GM23338 (cell line): ENCODE measurements at regions not wholly inside any gene's neighbourhood (a gene's known extent, or its start where the extent isn't known, plus 50 kb on each side); places are given as distances from the start of the nearest gene placed in this dataset.

Experiments used
- ATAC-seq: fragments of 200-7000 bp; cut with Tn5 transposase; 3 replicates; pipeline ENCODE4 v1.9.1; 2020
- DNase-seq: peaks from one replicate; pipeline ENCODE4 v3.0.0-alpha.2; 2015; ENCODE audit warnings: low spot score
- H2AFZ ChIP-seq: fragments of 200-600 bp; sonication (generic); 2 replicates; pipeline ENCODE4 v1.8.0; 2016; ENCODE audit warnings: antibody characterized with exemption, mild to moderate bottlenecking, moderate library complexity
- H3F3A ChIP-seq: fragments of 200-600 bp; sonication (generic); replicated peaks from 2 replicates; pipeline ENCODE4 v1.8.0; 2017; ENCODE audit warnings: antibody characterized with exemption, mixed run types, low read depth
- H3K27ac ChIP-seq: fragments of 200-600 bp; sonication (generic); 2 replicates; pipeline ENCODE4 v1.6.1; 2016; ENCODE audit warnings: low read depth
- H3K27me3 ChIP-seq: fragments of 200-600 bp; sonication (generic); 2 replicates; pipeline ENCODE4 v1.8.0; 2016; ENCODE audit warnings: mild to moderate bottlenecking, mixed run types, moderate library complexity; ENCODE audit not compliant: insufficient read depth
- H3K36me3 ChIP-seq: fragments of 200-600 bp; sonication (generic); 2 replicates; pipeline ENCODE4 v1.8.0; 2016; ENCODE audit warnings: mild to moderate bottlenecking; ENCODE audit not compliant: insufficient read depth
- H3K4me1 ChIP-seq: fragments of 200-600 bp; sonication (generic); 2 replicates; pipeline ENCODE4 v1.8.0; 2016; ENCODE audit warnings: mild to moderate bottlenecking, moderate library complexity; ENCODE audit not compliant: insufficient read depth
- H3K4me2 ChIP-seq: fragments of 200-600 bp; sonication (generic); 2 replicates; pipeline ENCODE4 v1.7.1; 2017; ENCODE audit warnings: mixed run types
- H3K4me3 ChIP-seq: fragments of 200-600 bp; sonication (generic); 2 replicates; pipeline ENCODE4 v1.6.1; 2016; ENCODE audit warnings: mixed run types
- H3K79me2 ChIP-seq: fragments of 200-600 bp; sonication (generic); replicated peaks from 2 replicates; pipeline ENCODE4 v1.8.0; 2017; ENCODE audit warnings: mild to moderate bottlenecking; ENCODE audit not compliant: insufficient read depth
- H3K9me2 ChIP-seq: fragments of 200-600 bp; sonication (generic); 2 replicates; pipeline ENCODE4 v1.8.0; 2017; ENCODE audit not compliant: insufficient read depth
- H4K20me1 ChIP-seq: fragments of 200-600 bp; sonication (generic); replicated peaks from 2 replicates; pipeline ENCODE4 v1.8.0; 2017; ENCODE audit warnings: mild to moderate bottlenecking; ENCODE audit not compliant: insufficient read depth
- H3K27ac Mint-ChIP-seq: 2 replicates; pipeline ENCODE4 v1.8.0; 2020; ENCODE audit warnings: inconsistent platforms, mild to moderate bottlenecking, moderate library complexity, mixed read lengths
- H3K27me3 Mint-ChIP-seq: 3 replicates; pipeline ENCODE4 v1.8.0; 2022; ENCODE audit warnings: low read depth, mild to moderate bottlenecking, moderate library complexity, mixed read lengths, inconsistent platforms; ENCODE audit not compliant: insufficient read depth, poor library complexity
- H3K36me3 Mint-ChIP-seq: 3 replicates; pipeline ENCODE4 v1.8.0; 2021; ENCODE audit warnings: low read depth, mild to moderate bottlenecking, inconsistent platforms, moderate library complexity, mixed read lengths
- H3K4me1 Mint-ChIP-seq: 3 replicates; pipeline ENCODE4 v1.8.0; 2020; ENCODE audit warnings: mild to moderate bottlenecking, inconsistent platforms, mixed read lengths
- H3K4me3 Mint-ChIP-seq: 3 replicates; pipeline ENCODE4 v1.8.0; 2021; ENCODE audit warnings: moderate library complexity, mild to moderate bottlenecking, inconsistent platforms, mixed read lengths
- H3K9me3 Mint-ChIP-seq: 3 replicates; pipeline ENCODE4 v1.8.0; 2020; ENCODE audit warnings: moderate library complexity, mild to moderate bottlenecking, inconsistent platforms, mixed read lengths
- CREB1 ChIP-seq: fragments of 250-450 bp; sonication (Bioruptor Pico); IDR thresholded peaks from 2 replicates; pipeline ENCODE4 v1.5.0; 2020; ENCODE audit warnings: low read depth, mild to moderate bottlenecking, moderate library complexity
- CTCF ChIP-seq, 2 experiments: fragments of 200-600 bp in 1 of 2; sonication (generic) in 1 of 2; conservative IDR thresholded peaks; 2 replicates each; pipeline versions ENCODE4 v1.5.1 to v1.6.1; 2016 to 2017; ENCODE audit warnings: antibody characterized with exemption in 2 of 2, low read depth in 2 of 2, mild to moderate bottlenecking in 2 of 2, moderate library complexity in 1 of 2
- ETS1 ChIP-seq: IDR thresholded peaks from 2 replicates; pipeline ENCODE4 v1.6.1; 2016; ENCODE audit warnings: antibody characterized with exemption
- EZH2 ChIP-seq: fragments of 200-600 bp; sonication (generic); IDR thresholded peaks from one replicate; pipeline ENCODE4 v1.8.0; 2017; ENCODE audit warnings: antibody characterized with exemption, mild to moderate bottlenecking, low read depth; ENCODE audit not compliant: unreplicated experiment
- EZH2phosphoT487 ChIP-seq: fragments of 200-600 bp; sonication (generic); IDR thresholded peaks from one replicate; pipeline ENCODE4 v1.8.1; 2018; ENCODE audit warnings: antibody characterized with exemption; ENCODE audit not compliant: unreplicated experiment
- JUNB ChIP-seq: IDR thresholded peaks from one replicate; pipeline ENCODE4 v1.6.1; 2016; ENCODE audit warnings: antibody characterized with exemption; ENCODE audit not compliant: unreplicated experiment
- NANOG ChIP-seq: IDR thresholded peaks from 2 replicates; pipeline ENCODE4 v1.6.1; 2016; ENCODE audit warnings: antibody characterized with exemption, borderline replicate concordance
- POLR2AphosphoS5 ChIP-seq: IDR thresholded peaks from 2 replicates; pipeline ENCODE4 v1.6.1; 2016; ENCODE audit warnings: antibody characterized with exemption, low read depth
- REST ChIP-seq: IDR thresholded peaks from one replicate; pipeline ENCODE4 v1.6.1; 2018; ENCODE audit warnings: antibody characterized with exemption; ENCODE audit not compliant: unreplicated experiment
- ZNF114 ChIP-seq: fragments of 250-450 bp; sonication (Bioruptor Pico); IDR thresholded peaks from 2 replicates; pipeline ENCODE4 v1.5.0; 2020; ENCODE audit warnings: mild to moderate bottlenecking, moderate library complexity
- ZNF331 ChIP-seq: fragments of 250-450 bp; sonication (Bioruptor Pico); IDR thresholded peaks from 2 replicates; pipeline ENCODE4 v1.5.0; 2020; ENCODE audit warnings: low read depth, mild to moderate bottlenecking, moderate library complexity
- ZNF462 ChIP-seq: fragments of 250-450 bp; sonication (Bioruptor Pico); IDR thresholded peaks from 2 replicates; pipeline ENCODE4 v1.5.0; 2020; ENCODE audit warnings: mild to moderate bottlenecking, moderate library complexity

- Histone ChIP-seq H3K9me2 (peaks cover 5% of the 10 kb centered on the region), H3K4me1 (peaks cover 8% of the 10 kb centered on the region; the same call in 1 of the 2 replicates), H3K36me3 (no peaks in the 10 kb centered on the region), H2AFZ (peak overlapping the region; percentile 64; the same call in 1 of the 2 replicates), H3K27ac (no peak overlapping the region), H3K27me3 (no peaks in the 10 kb centered on the region), H3K4me2 (no peak overlapping the region), H3F3A (no peaks in the 10 kb centered on the region), H3K4me3 (no peak overlapping the region), H3K79me2 (no peaks in the 10 kb centered on the region), H4K20me1 (no peaks in the 10 kb centered on the region)
- Mint-ChIP-seq H3K9me3 (no peaks in the 10 kb centered on the region), H3K36me3 (no peaks in the 10 kb centered on the region), H3K4me1 (peaks cover 7% of the 10 kb centered on the region; the same call in 2 of the 3 replicates), H3K27ac (no peak overlapping the region), H3K27me3 (peaks cover 2% of the 10 kb centered on the region), H3K4me3 (no peak overlapping the region)
- DNase-seq = no peak
- no peak for ATAC-seq
- no peak for TF ChIP-seq ETS1
- TF ChIP-seq EZH2phosphoT487 = no peak
- no peak for TF ChIP-seq CTCF (conservative IDR thresholded peaks at IDR 0.05; ENCODE audit: low read depth in 2 of 2)
- no peak for TF ChIP-seq ZNF462
- no peak for TF ChIP-seq ZNF114 (CRISPR knock-in tag)
- no peak for TF ChIP-seq EZH2
- no peak for TF ChIP-seq CREB1 (CRISPR knock-in tag)
- TF ChIP-seq ZNF331 (CRISPR knock-in tag) = no peak
- no peak for TF ChIP-seq JUNB
- no peak for TF ChIP-seq NANOG
- no peak for TF ChIP-seq REST
- TF ChIP-seq POLR2AphosphoS5 = no peak
Observed at GRCh38 chr12:65567820-65568219, 256.5 kb upstream of the HMGA2 start.
